COR-L47 (cell line): ENCODE measurements at regions not wholly inside any gene's neighbourhood (a gene's known extent, or its start where the extent isn't known, plus 50 kb on each side); places are given as distances from the start of the nearest gene placed in this dataset.

Experiments used
- DNase-seq: peaks from one replicate; lab custom pipeline; 2025; lab: John Stamatoyannopoulos, UW

DNA sequence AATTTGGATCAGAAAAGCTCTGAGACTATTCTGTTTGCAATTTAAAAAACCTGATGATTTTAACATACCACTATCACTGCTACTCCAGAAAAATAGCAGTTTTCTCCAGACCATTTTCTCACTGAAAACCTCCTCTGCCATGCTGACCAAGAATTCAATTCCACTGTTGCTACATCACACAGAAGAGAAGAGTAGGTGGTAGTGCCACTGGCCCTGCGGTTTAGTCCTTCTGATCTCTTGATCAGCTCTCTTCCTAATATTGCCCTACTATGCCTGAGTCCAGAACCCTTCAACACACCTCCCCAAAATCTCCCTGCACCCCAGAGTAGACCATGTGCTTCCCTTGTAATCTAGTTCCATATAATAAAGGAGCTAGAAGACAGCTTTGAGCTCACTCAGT is 55.8 kb upstream of the HS3ST1 start:
- DNase-seq: no peak

DNA sequence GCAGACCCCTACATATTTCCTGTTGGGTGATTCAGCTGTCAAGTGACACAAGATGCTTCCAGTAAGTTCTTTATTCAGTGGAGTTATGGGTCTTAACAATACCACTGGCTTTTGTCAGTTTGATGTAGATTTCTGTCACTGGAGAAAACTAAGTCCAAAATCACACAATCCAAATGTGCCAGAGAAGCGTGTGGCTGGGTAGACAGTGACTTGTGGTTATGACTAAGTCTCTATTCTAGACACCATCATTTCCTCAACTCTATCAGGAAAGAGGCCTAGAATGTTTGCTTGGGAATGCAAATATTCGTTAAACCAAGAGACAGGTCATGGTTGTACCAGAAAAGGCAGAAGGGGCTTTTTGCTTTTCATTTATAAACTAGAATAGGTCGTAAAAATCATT is 54.4 kb upstream of the HS3ST1 start:
- no peak for DNase-seq

GRCh38 chr4:11480683-11481082 is 52.0 kb upstream of the HS3ST1 start:
- DNase-seq: no peak
